Stimulated activated effector memory CD8-positive, alpha-beta T cell treated with anti-CD3 and anti-CD28 coated beads, Interleukin-12 subunit alpha, Interleukin-12 subunit beta, amount 100 ng/mL, for 72 hours (primary cell): ENCODE measurements at regions not wholly inside any gene's neighbourhood (a gene's known extent, or its start where the extent isn't known, plus 50 kb on each side); places are given as distances from the start of the nearest gene placed in this dataset.
A peak's percentile ranks its signal among the peaks of the same experiment; 100 is the strongest.

Source experiments
- ATAC-seq: fragments of 150-1000 bp; cut with Tn5 transposase; 2 replicates; pipeline ENCODE4 v1.10.0; 2021
- DNase-seq, 2 donors: peaks; one replicate each; pipeline ENCODE4 v3.0.0; 2021 to 2022; ENCODE audit warnings: low spot score in 2 of 2
- H3K27ac Mint-ChIP-seq: one replicate; pipeline ENCODE4 v1.8.0; 2022; ENCODE audit warnings: mild to moderate bottlenecking, mixed read lengths
- H3K36me3 Mint-ChIP-seq: one replicate; pipeline ENCODE4 v1.8.0; 2022; ENCODE audit warnings: mild to moderate bottlenecking, mixed read lengths
- H3K4me1 Mint-ChIP-seq: one replicate; pipeline ENCODE4 v1.8.0; 2022; ENCODE audit warnings: mixed read lengths
- H3K4me3 Mint-ChIP-seq: one replicate; pipeline ENCODE4 v1.8.0; 2022; ENCODE audit warnings: mild to moderate bottlenecking, mixed read lengths
- H3K9me3 Mint-ChIP-seq: one replicate; pipeline ENCODE4 v1.8.0; 2022; ENCODE audit warnings: mixed read lengths

GRCh38 chr13:44276061-44276460 lies 97.6 kb upstream of the SERP2 start:
- DNase-seq (no peak), ATAC-seq (no peak)
- peaks cover 2% of the 10 kb centered on the region for H3K9me3 Mint-ChIP-seq
- H3K27ac Mint-ChIP-seq: no peak overlapping the region
- H3K36me3 Mint-ChIP-seq: no peaks in the 10 kb centered on the region
- peaks cover 24% of the 10 kb centered on the region for H3K4me1 Mint-ChIP-seq
- H3K4me3 Mint-ChIP-seq: no peak overlapping the region

DNA sequence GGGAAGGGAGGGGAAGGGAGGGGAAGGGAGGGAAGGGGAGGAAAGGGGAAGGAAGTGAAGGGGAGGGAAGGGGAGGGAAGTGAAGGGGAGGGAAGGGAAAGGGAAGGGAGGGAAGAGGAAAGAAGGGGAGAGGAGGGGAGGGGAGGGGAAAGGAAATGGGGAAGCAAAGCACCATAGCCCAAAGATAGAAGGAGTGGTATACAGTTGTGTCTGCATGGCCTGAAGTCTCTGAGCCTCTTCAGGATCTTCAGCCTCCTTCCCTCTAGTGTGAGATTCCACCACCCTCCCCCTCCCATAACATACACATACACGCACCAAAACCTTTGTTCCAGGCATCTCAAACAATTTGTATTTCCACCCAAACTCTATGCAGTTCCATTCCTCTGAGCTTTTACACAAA lies 96.2 kb upstream of the SERP2 start:
- H3K9me3 Mint-ChIP-seq: peaks cover 2% of the 10 kb centered on the region
- H3K4me1 Mint-ChIP-seq: peaks cover 24% of the 10 kb centered on the region
- no peaks in the 10 kb centered on the region for H3K36me3 Mint-ChIP-seq
- DNase-seq: no peak
- no peak for ATAC-seq
- no peak overlapping the region for H3K27ac Mint-ChIP-seq
- no peak overlapping the region for H3K4me3 Mint-ChIP-seq

DNA sequence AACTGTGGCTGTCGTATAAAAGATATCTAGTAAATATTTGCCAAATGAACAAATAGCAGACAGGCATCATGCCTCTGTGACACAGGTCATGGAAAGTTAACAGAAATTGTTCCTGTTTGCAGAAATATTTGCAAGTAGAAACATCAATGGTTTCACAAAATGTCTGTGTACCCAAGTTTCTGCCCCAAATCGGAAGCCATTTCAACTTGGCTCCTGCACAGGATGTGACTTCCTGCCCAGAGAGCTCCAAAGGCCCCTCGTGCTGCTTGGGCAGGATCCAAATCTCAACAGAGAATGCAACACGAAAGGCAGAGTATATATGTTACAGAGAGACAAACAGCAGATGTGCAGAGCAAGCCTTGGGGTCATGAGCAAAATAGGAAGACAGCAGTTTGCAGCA lies 95.5 kb upstream of the SERP2 start:
- Mint-ChIP-seq H3K36me3 (no peaks in the 10 kb centered on the region), H3K27ac (no peak overlapping the region)

GRCh38 chr13:44280456-44280855 lies 93.2 kb upstream of the SERP2 start:
- ATAC-seq (no peak), DNase-seq (no peak)
- Mint-ChIP-seq H3K4me1 (peaks cover 4% of the 10 kb centered on the region), H3K9me3 (peaks cover 4% of the 10 kb centered on the region), H3K4me3 (no peak overlapping the region), H3K36me3 (no peaks in the 10 kb centered on the region), H3K27ac (no peak overlapping the region)

More for the DNA sequence above, 95.5 kb upstream of the SERP2 start:
- DNase-seq: no peak
- no peak for ATAC-seq
- Mint-ChIP-seq H3K9me3 (peaks cover 2% of the 10 kb centered on the region), H3K4me1 (peaks cover 24% of the 10 kb centered on the region), H3K4me3 (no peak overlapping the region)

GRCh38 chr13:44281252-44282000 lies 92.2 kb upstream of the SERP2 start:
- no peaks in the 10 kb centered on the region for H3K36me3 Mint-ChIP-seq
- peaks cover 4% of the 10 kb centered on the region for H3K9me3 Mint-ChIP-seq
- H3K4me1 Mint-ChIP-seq: no peaks in the 10 kb centered on the region
- DNase-seq: no peak
- no peak overlapping the region for H3K4me3 Mint-ChIP-seq
- H3K27ac Mint-ChIP-seq: no peak overlapping the region
- no peak for ATAC-seq

- H3K36me3 Mint-ChIP-seq: no peaks in the 10 kb centered on the region
- ATAC-seq: no peak
- H3K27ac Mint-ChIP-seq: no peak overlapping the region
Measured at GRCh38 chr13:44283600-44283999, 90.0 kb upstream of the SERP2 start.

DNA sequence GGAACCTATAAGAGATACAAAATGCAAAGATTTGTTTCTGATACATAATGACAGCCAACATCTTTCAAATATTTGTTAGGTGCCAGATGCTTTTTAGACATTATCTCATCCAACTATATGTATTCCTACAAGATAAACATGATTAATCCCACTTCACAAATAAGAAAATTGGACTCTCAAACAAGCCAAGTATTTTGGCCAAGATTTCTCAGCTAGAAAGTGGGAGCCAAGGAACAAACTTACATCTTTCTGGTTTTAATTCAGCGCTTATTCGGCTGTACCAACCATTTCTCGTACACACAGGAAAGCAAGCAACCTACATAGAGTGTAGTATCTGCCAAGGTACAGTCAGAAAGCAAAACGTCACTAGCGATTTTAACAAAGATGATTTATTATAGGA lies 85.7 kb upstream of the SERP2 start:
- no peak for DNase-seq
- H3K4me3 Mint-ChIP-seq: no peak overlapping the region
- ATAC-seq: no peak
- no peak overlapping the region for H3K27ac Mint-ChIP-seq
- H3K9me3 Mint-ChIP-seq: peaks cover 2% of the 10 kb centered on the region
- H3K36me3 Mint-ChIP-seq: no peaks in the 10 kb centered on the region
- peaks cover 5% of the 10 kb centered on the region for H3K4me1 Mint-ChIP-seq

More at GRCh38 chr13:44283600-44283999, 90.0 kb upstream of the SERP2 start:
- peaks cover 4% of the 10 kb centered on the region for H3K9me3 Mint-ChIP-seq
- no peaks in the 10 kb centered on the region for H3K4me1 Mint-ChIP-seq
- H3K4me3 Mint-ChIP-seq: no peak overlapping the region
- DNase-seq: no peak

DNA sequence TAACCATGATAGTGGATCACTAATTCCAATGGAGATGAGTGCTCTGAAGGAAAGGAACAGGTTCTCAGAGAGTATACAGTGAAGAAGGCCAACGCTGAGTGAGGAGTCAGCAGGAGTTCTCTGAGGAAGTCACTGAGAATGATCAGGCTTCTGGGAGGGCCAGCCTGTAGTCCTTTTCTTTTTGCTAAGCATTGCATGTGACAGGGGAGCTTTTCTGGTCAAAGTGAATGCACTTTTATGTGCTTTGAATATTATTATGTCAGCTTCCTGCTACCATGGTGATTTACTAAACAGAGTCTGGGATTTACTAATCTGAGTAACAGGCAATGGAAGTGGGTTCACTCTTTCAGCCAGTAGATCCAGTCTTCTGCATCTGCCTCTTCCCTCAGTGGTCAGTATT lies 81.1 kb upstream of the SERP2 start:
- no peaks in the 10 kb centered on the region for H3K9me3 Mint-ChIP-seq
- H3K4me1 Mint-ChIP-seq: peaks cover 26% of the 10 kb centered on the region
- no peaks in the 10 kb centered on the region for H3K36me3 Mint-ChIP-seq
- no peak for DNase-seq
- H3K4me3 Mint-ChIP-seq: no peak overlapping the region
- H3K27ac Mint-ChIP-seq: peak overlapping the region; percentile 37
- no peak for ATAC-seq

GRCh38 chr13:44293374-44293773 lies 80.2 kb upstream of the SERP2 start:
- H3K4me1 Mint-ChIP-seq: peaks cover 26% of the 10 kb centered on the region
- H3K27ac Mint-ChIP-seq: peak overlapping the region; percentile 37
- peak overlapping the region; percentile 14 for H3K4me3 Mint-ChIP-seq
- H3K9me3 Mint-ChIP-seq: no peaks in the 10 kb centered on the region
- ATAC-seq (no peak), DNase-seq (no peak)
- H3K36me3 Mint-ChIP-seq: no peaks in the 10 kb centered on the region

- DNase-seq: no peak
- ATAC-seq: peak; percentile 88
- Mint-ChIP-seq H3K27ac (peak overlapping the region; percentile 37), H3K9me3 (no peaks in the 10 kb centered on the region), H3K4me3 (peak overlapping the region; percentile 14), H3K36me3 (no peaks in the 10 kb centered on the region), H3K4me1 (peaks cover 26% of the 10 kb centered on the region)
Measured at GRCh38 chr13:44293908-44294735, 79.5 kb upstream of the SERP2 start.

GRCh38 chr13:44294876-44295275 lies 78.7 kb upstream of the SERP2 start:
- DNase-seq (no peak), ATAC-seq (no peak)
- Mint-ChIP-seq H3K36me3 (no peaks in the 10 kb centered on the region), H3K4me3 (no peak overlapping the region), H3K4me1 (peaks cover 26% of the 10 kb centered on the region), H3K9me3 (no peaks in the 10 kb centered on the region), H3K27ac (no peak overlapping the region)

GRCh38 chr13:44296856-44297255 lies 76.8 kb upstream of the SERP2 start:
- Mint-ChIP-seq H3K4me3 (no peak overlapping the region), H3K9me3 (peaks cover 4% of the 10 kb centered on the region), H3K27ac (no peak overlapping the region), H3K36me3 (no peaks in the 10 kb centered on the region), H3K4me1 (peaks cover 44% of the 10 kb centered on the region)
- ATAC-seq: no peak
- DNase-seq: no peak

DNA sequence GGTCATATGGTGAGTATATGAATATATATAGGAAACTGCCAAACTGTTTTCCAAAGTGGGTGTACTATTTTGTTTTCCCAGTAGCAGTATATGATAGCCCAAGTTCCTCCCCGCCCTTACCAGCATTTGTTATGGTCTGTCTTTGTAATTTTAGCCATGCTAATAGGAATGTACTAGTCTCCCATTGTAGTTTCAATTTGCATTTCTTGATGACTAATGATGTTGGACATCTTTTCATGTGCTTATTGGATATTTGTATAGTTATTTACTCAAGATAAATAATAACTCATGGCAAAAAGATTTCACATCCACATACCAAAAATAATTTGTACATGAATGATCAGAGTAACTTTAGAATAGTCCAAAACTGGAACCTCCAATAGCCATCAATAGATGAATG lies 75.3 kb upstream of the SERP2 start:
- peaks cover 4% of the 10 kb centered on the region for H3K9me3 Mint-ChIP-seq
- ATAC-seq (no peak), DNase-seq (no peak)
- H3K4me3 Mint-ChIP-seq: no peak overlapping the region
- H3K36me3 Mint-ChIP-seq: no peaks in the 10 kb centered on the region
- H3K27ac Mint-ChIP-seq: no peak overlapping the region
- peaks cover 36% of the 10 kb centered on the region for H3K4me1 Mint-ChIP-seq

DNA sequence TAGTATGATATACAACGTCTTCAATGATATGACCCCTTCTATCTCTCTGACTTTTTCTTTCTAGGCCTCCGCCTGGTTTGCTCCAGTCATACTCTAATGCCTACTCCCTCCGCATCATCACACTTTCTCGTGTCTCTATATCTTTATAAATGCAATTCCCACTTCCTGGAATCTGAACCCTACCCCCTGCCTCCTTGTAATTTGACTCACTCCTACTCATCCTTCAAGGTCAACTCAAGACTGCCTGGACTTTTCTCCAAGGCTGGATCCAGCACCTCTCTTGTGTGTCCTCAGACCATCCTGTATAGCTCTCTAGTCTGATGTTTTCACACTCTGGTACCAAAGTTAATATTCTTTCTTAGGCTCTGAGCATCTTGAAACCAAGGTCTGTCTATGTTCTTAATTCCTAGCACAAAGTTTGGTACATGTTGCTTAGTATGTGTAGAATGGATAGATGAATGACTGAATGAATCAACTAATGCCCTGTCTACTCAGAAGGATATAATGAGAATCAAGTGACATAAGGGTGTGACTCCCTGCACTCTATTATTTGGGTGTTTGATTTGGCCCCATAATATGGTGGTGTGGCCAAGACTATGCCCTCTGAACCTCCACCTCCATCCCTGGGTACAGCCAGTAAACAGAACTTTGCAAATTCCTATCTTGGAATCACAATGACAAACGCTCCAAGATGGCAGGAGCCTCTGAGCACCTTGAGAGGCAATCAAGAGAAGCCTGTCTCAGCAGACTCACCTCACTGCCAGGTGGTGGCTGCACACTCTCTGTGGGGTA lies 74.3 kb upstream of the SERP2 start:
- Mint-ChIP-seq H3K27ac (no peak overlapping the region), H3K9me3 (peaks cover 4% of the 10 kb centered on the region), H3K36me3 (no peaks in the 10 kb centered on the region), H3K4me3 (no peak overlapping the region), H3K4me1 (peaks cover 31% of the 10 kb centered on the region)
- no peak for DNase-seq
- no peak for ATAC-seq

- peak overlapping the region; percentile 53 for H3K27ac Mint-ChIP-seq
- H3K36me3 Mint-ChIP-seq: no peaks in the 10 kb centered on the region
- H3K4me3 Mint-ChIP-seq: peak overlapping the region; percentile 8
- H3K4me1 Mint-ChIP-seq: peaks cover 33% of the 10 kb centered on the region
- ATAC-seq: peak; percentile 88
- peak in 1 of 2 donors; percentile 57 for DNase-seq
- H3K9me3 Mint-ChIP-seq: peaks cover 4% of the 10 kb centered on the region
Measured at GRCh38 chr13:44300895-44301638, 72.6 kb upstream of the SERP2 start.
